H9 (cell line): ENCODE measurements at regions not wholly inside any gene's neighbourhood (a gene's known extent, or its start where the extent isn't known, plus 50 kb on each side); places are given as distances from the start of the nearest gene placed in this dataset.

Source experiments
- DNase-seq: peaks from one replicate; pipeline ENCODE4 v3.0.0-alpha.2; 2017
- H2AFZ ChIP-seq: one replicate; pipeline ENCODE4 v1.6.1; 2013; ENCODE audit warnings: mild to moderate bottlenecking, low read length, control low read depth, moderate library complexity
- H2AK5ac ChIP-seq: 2 replicates; pipeline ENCODE4 v1.6.1; 2013; ENCODE audit warnings: low read length, control low read depth, mixed read lengths; ENCODE audit not compliant: insufficient read length
- H2BK120ac ChIP-seq: one replicate; pipeline ENCODE4 v1.6.1; 2013; ENCODE audit warnings: low read depth, mild to moderate bottlenecking, low read length, control low read depth, inconsistent platforms; ENCODE audit not compliant: poor library complexity, severe bottlenecking
- H2BK12ac ChIP-seq: 2 replicates; pipeline ENCODE4 v1.6.1; 2013; ENCODE audit warnings: low read length, control low read depth, mixed read lengths, low read depth; ENCODE audit not compliant: insufficient read length
- H2BK15ac ChIP-seq: 2 replicates; pipeline ENCODE4 v1.6.1; 2013; ENCODE audit warnings: low read depth, low read length, control low read depth
- H2BK20ac ChIP-seq: one replicate; pipeline ENCODE4 v1.6.1; 2013; ENCODE audit warnings: low read depth, mild to moderate bottlenecking, low read length, control low read depth, inconsistent platforms; ENCODE audit not compliant: poor library complexity, severe bottlenecking
- H2BK5ac ChIP-seq: 2 replicates; pipeline ENCODE4 v1.6.1; 2013; ENCODE audit warnings: low read length, control low read depth, mixed read lengths; ENCODE audit not compliant: insufficient read length
- H3K14ac ChIP-seq: 2 replicates; pipeline ENCODE4 v1.6.1; 2013; ENCODE audit warnings: low read length, control low read depth; ENCODE audit not compliant: insufficient read depth
- H3K18ac ChIP-seq: 2 replicates; pipeline ENCODE4 v1.6.1; 2013; ENCODE audit warnings: low read depth, mild to moderate bottlenecking, mixed read lengths, low read length, control low read depth; ENCODE audit not compliant: insufficient read length
- H3K23ac ChIP-seq: 2 replicates; pipeline ENCODE4 v1.6.1; 2013; ENCODE audit warnings: low read length, control low read depth, mixed read lengths, low read depth; ENCODE audit not compliant: insufficient read length
- H3K23me2 ChIP-seq: 2 replicates; pipeline ENCODE4 v1.6.1; 2013; ENCODE audit warnings: low read depth, mild to moderate bottlenecking, mixed read lengths, low read length, control low read depth; ENCODE audit not compliant: insufficient read length, poor library complexity, severe bottlenecking
- H3K27ac ChIP-seq: 2 replicates; pipeline ENCODE4 v1.5.1; 2013; ENCODE audit warnings: low read length, control low read depth, mixed read lengths, low read depth; ENCODE audit not compliant: insufficient read length
- H3K27me3 ChIP-seq: 2 replicates; pipeline ENCODE4 v1.6.1; 2013; ENCODE audit warnings: low read length, control low read depth, inconsistent platforms; ENCODE audit not compliant: insufficient read depth
- H3K4ac ChIP-seq: 2 replicates; pipeline ENCODE4 v1.6.1; 2013; ENCODE audit warnings: low read depth, mild to moderate bottlenecking, control low read depth, inconsistent platforms, low read length, moderate library complexity
- H3K4me1 ChIP-seq: 2 replicates; pipeline ENCODE4 v1.6.1; 2013; ENCODE audit warnings: low read length, control low read depth, inconsistent platforms; ENCODE audit not compliant: insufficient read depth
- H3K4me2 ChIP-seq: 2 replicates; pipeline ENCODE4 v1.6.1; 2013; ENCODE audit warnings: low read length, control low read depth, mixed read lengths; ENCODE audit not compliant: insufficient read length, insufficient read depth
- H3K56ac ChIP-seq: 2 replicates; pipeline ENCODE4 v1.6.1; 2013; ENCODE audit warnings: low read depth, mild to moderate bottlenecking, mixed read lengths, low read length, control low read depth; ENCODE audit not compliant: insufficient read length
- H3K79me1 ChIP-seq: 2 replicates; pipeline ENCODE4 v1.6.1; 2013; ENCODE audit warnings: low read depth, mild to moderate bottlenecking, moderate library complexity, low read length, control low read depth, inconsistent platforms; ENCODE audit not compliant: insufficient read depth, poor library complexity, severe bottlenecking
- H3K79me2 ChIP-seq: 2 replicates; pipeline ENCODE4 v1.6.1; 2013; ENCODE audit warnings: low read length, control low read depth, inconsistent platforms; ENCODE audit not compliant: insufficient read depth
- H3K9ac ChIP-seq: 2 replicates; pipeline ENCODE4 v1.6.1; 2013; ENCODE audit warnings: low read length, control low read depth, mixed read lengths; ENCODE audit not compliant: insufficient read length; ENCODE audit errors: extremely low read depth
- H3K9me3 ChIP-seq: one replicate; pipeline ENCODE4 v1.6.1; 2013; ENCODE audit warnings: low read depth, low read length, inconsistent platforms; ENCODE audit not compliant: control insufficient read depth
- H3T11ph ChIP-seq: one replicate; pipeline ENCODE4 v1.6.1; 2013; ENCODE audit warnings: mild to moderate bottlenecking, low read length, control low read depth, inconsistent platforms
- H4K20me1 ChIP-seq: one replicate; pipeline ENCODE4 v1.6.1; 2013; ENCODE audit not compliant: control insufficient read depth, insufficient read length, insufficient read depth
- H4K5ac ChIP-seq: 2 replicates; pipeline ENCODE4 v1.6.1; 2013; ENCODE audit warnings: low read depth, mild to moderate bottlenecking, mixed read lengths, low read length, control low read depth; ENCODE audit not compliant: insufficient read length
- H4K8ac ChIP-seq: replicated peaks from 2 replicates; pipeline ENCODE4 v1.6.1; 2013; ENCODE audit warnings: low read length, control low read depth, mixed read lengths, low read depth; ENCODE audit not compliant: insufficient read length
- H4K91ac ChIP-seq: 2 replicates; pipeline ENCODE4 v1.6.1; 2013; ENCODE audit warnings: low read depth, mild to moderate bottlenecking, moderate library complexity, mixed read lengths, low read length, control low read depth; ENCODE audit not compliant: insufficient read length
- H3K27ac Mint-ChIP-seq, 3 experiments: 2 replicates in 2 of 3; 3 replicates in 1 of 3; pipeline ENCODE4 v1.8.0; 2020 to 2021; ENCODE audit warnings: mixed read lengths in 3 of 3, mild to moderate bottlenecking in 1 of 3, moderate library complexity in 1 of 3
- H3K27me3 Mint-ChIP-seq: 2 replicates; pipeline ENCODE4 v1.8.0; 2021; ENCODE audit warnings: low read depth, mild to moderate bottlenecking, moderate library complexity, mixed read lengths
- H3K36me3 Mint-ChIP-seq, 3 experiments: 2 replicates in 2 of 3; 3 replicates in 1 of 3; pipeline ENCODE4 v1.8.0; 2020 to 2021; ENCODE audit warnings: low read depth in 3 of 3, mixed read lengths in 3 of 3; ENCODE audit not compliant: insufficient read depth in 1 of 3
- H3K4me1 Mint-ChIP-seq, 2 experiments: 2 replicates each; pipeline ENCODE4 v1.8.0; 2020; ENCODE audit warnings: mixed read lengths in 2 of 2
- H3K4me3 Mint-ChIP-seq, 2 experiments: 2 replicates in 1 of 2; 3 replicates in 1 of 2; pipeline ENCODE4 v1.8.0; 2020 to 2021; ENCODE audit warnings: mild to moderate bottlenecking in 2 of 2, mixed read lengths in 2 of 2, moderate library complexity in 1 of 2
- H3K9me3 Mint-ChIP-seq, 2 experiments: 2 replicates in 1 of 2; 3 replicates in 1 of 2; pipeline ENCODE4 v1.8.0; 2020; ENCODE audit warnings: mild to moderate bottlenecking in 2 of 2, mixed read lengths in 2 of 2, moderate library complexity in 1 of 2
- CTCF ChIP-seq: fragments of 200-600 bp; sonication (generic); conservative IDR thresholded peaks from 3 replicates; pipeline ENCODE4 v1.8.0; 2021; ENCODE audit warnings: antibody characterized with exemption, mild to moderate bottlenecking
- WGBS: extraction: QIAGEN DNeasy Blood & Tissue Kit; methylation state at CpG from one replicate; pipeline ENCODE4 v1.1.7; 2013; ENCODE audit warnings: missing lambda C conversion rate, low lambda C conversion rate, mixed read lengths; ENCODE audit not compliant: insufficient read length; ENCODE audit errors: extremely low coverage; 5-methylcytosine and 5-hydroxymethylcytosine counted together

GRCh38 chr3:3689601-3690375 lies 109.4 kb upstream of the LRRN1 start:
- H3K14ac ChIP-seq, result no peak overlapping the region
- no peak overlapping the region for H3K4me3 Mint-ChIP-seq
- no peaks in the 10 kb centered on the region; the same call in none of the 2 replicates for H3K27me3 Mint-ChIP-seq
- no peak overlapping the region for H4K91ac ChIP-seq
- H2AFZ ChIP-seq, result no peak overlapping the region
- H2BK12ac ChIP-seq, result no peak overlapping the region
- H2BK20ac ChIP-seq, result no peak overlapping the region
- H3K79me2 ChIP-seq, result no peaks in the 10 kb centered on the region
- no peaks in the 10 kb centered on the region for H4K20me1 ChIP-seq
- H4K8ac ChIP-seq, result no peak overlapping the region
- no peak overlapping the region for H3K4ac ChIP-seq
- no CpG with 5 or more reads among the region's 2 CpGs for WGBS
- no peak overlapping the region for H3T11ph ChIP-seq
- no peaks in the 10 kb centered on the region for H3K79me1 ChIP-seq
- DNase-seq, result no peak
- no peak overlapping the region for H3K23ac ChIP-seq
- H3K27ac ChIP-seq, result no peak overlapping the region
- no peak overlapping the region for H2BK15ac ChIP-seq
- no peak overlapping the region for H2AK5ac ChIP-seq
- H2BK5ac ChIP-seq, result no peak overlapping the region
- no peak for TF ChIP-seq CTCF
- H2BK120ac ChIP-seq, result no peak overlapping the region
- H3K4me1 Mint-ChIP-seq, result peaks cover 4 to 7% of the 10 kb centered on the region in 2 experiments; a peak in 1 of 4 replicates
- H3K4me2 ChIP-seq, result no peak overlapping the region
- no peak overlapping the region for H3K27ac Mint-ChIP-seq
- H3K9ac ChIP-seq, result no peak overlapping the region
- no peak overlapping the region for H3K56ac ChIP-seq
- no peaks in the 10 kb centered on the region for H3K4me1 ChIP-seq
- peaks cover 7 to 28% (median 8%) of the 10 kb centered on the region in 3 experiments; a peak in 6 of 7 replicates for H3K36me3 Mint-ChIP-seq
- no peak overlapping the region for H3K18ac ChIP-seq
- no peak overlapping the region for H4K5ac ChIP-seq
- no peaks in the 10 kb centered on the region for H3K23me2 ChIP-seq
- no peaks in the 10 kb centered on the region for H3K9me3 ChIP-seq
- peaks cover 19 to 22% of the 10 kb centered on the region in 2 experiments for H3K9me3 Mint-ChIP-seq
- no peaks in the 10 kb centered on the region for H3K27me3 ChIP-seq
